IMR-90 (cell line): ENCODE measurements at regions not wholly inside any gene's neighbourhood (a gene's known extent, or its start where the extent isn't known, plus 50 kb on each side); places are given as distances from the start of the nearest gene placed in this dataset.

Source experiments
- ATAC-seq: fragments of 200-7000 bp; cut with Tn5 transposase; 2 replicates; pipeline ENCODE4 v1.9.1; 2020; ENCODE audit warnings: low read depth, mild to moderate bottlenecking, moderate library complexity
- BruUV-seq: library from RNA; stranded (reverse); fragments of 400-500 nt; replicated peaks from 2 replicates; lab custom pipeline; 2021; lab: Mats Ljungman, UMichigan
- CTCF ChIA-PET: fragments of 300-600 bp; formaldehyde crosslinking; extraction: SDS; loops from one replicate; lab custom pipeline; 2021; ENCODE audit warnings: antibody characterized with exemption; lab: Yijun Ruan, JAX
- POLR2A ChIA-PET: fragments of 300-600 bp; sonication (Branson Sonifier 250); formaldehyde crosslinking; loops from one replicate; lab custom pipeline; 2022; ENCODE audit warnings: antibody characterized with exemption; ENCODE audit not compliant: unreplicated experiment; lab: Charles Lee
- DNase-seq: peaks from one replicate; pipeline ENCODE4 v3.0.0; 2013
- H2AFZ ChIP-seq: replicated peaks from 2 replicates; pipeline ENCODE3; 2013; ENCODE audit warnings: low read length, mild to moderate bottlenecking; ENCODE audit not compliant: poor library complexity
- H2AK5ac ChIP-seq: 2 replicates; pipeline ENCODE4 v1.6.1; 2013; ENCODE audit warnings: low read depth, low read length, inconsistent platforms
- H2AK9ac ChIP-seq: replicated peaks from 2 replicates; pipeline ENCODE3; 2013; ENCODE audit warnings: mild to moderate bottlenecking, low read depth, low read length, moderate library complexity; ENCODE audit not compliant: poor library complexity
- H2BK120ac ChIP-seq: 2 replicates; pipeline ENCODE4 v1.6.1; 2013; ENCODE audit warnings: low read depth, low read length, inconsistent platforms
- H2BK15ac ChIP-seq: 3 replicates; pipeline ENCODE4 v1.6.1; 2013; ENCODE audit warnings: low read depth, low read length, inconsistent platforms
- H2BK20ac ChIP-seq: 2 replicates; pipeline ENCODE4 v1.6.1; 2013; ENCODE audit warnings: low read depth, mild to moderate bottlenecking, inconsistent platforms, low read length, moderate library complexity
- H2BK5ac ChIP-seq: 2 replicates; pipeline ENCODE4 v1.6.1; 2013; ENCODE audit warnings: mild to moderate bottlenecking, low read depth, low read length, inconsistent platforms; ENCODE audit not compliant: poor library complexity, severe bottlenecking
- H3K14ac ChIP-seq: replicated peaks from 2 replicates; pipeline ENCODE4 v1.6.1; 2013; ENCODE audit warnings: low read depth, low read length, inconsistent platforms
- H3K18ac ChIP-seq: 2 replicates; pipeline ENCODE4 v1.6.1; 2013; ENCODE audit warnings: low read depth, low read length, control low read depth
- H3K23ac ChIP-seq: 2 replicates; pipeline ENCODE4 v1.6.1; 2013; ENCODE audit warnings: low read depth, low read length, inconsistent platforms
- H3K27ac ChIP-seq: 2 replicates; pipeline ENCODE4 v1.5.1; 2013; ENCODE audit warnings: mild to moderate bottlenecking, control low read depth, low read length; ENCODE audit not compliant: insufficient read depth
- H3K27me3 ChIP-seq: 2 replicates; pipeline ENCODE4 v1.6.1; 2013; ENCODE audit warnings: low read length; ENCODE audit not compliant: control insufficient read depth, insufficient read depth
- H3K36me3 ChIP-seq: 2 replicates; pipeline ENCODE4 v1.6.1; 2013; ENCODE audit warnings: low read length, mixed read lengths; ENCODE audit not compliant: control insufficient read depth, insufficient read depth
- H3K4ac ChIP-seq: 2 replicates; pipeline ENCODE4 v1.6.1; 2013; ENCODE audit warnings: low read depth, low read length, inconsistent platforms
- H3K4me1 ChIP-seq: 2 replicates; pipeline ENCODE4 v1.6.1; 2013; ENCODE audit warnings: low read length, mixed read lengths; ENCODE audit not compliant: control insufficient read depth, insufficient read depth
- H3K4me2 ChIP-seq: 2 replicates; pipeline ENCODE4 v1.6.1; 2013; ENCODE audit warnings: low read depth, mild to moderate bottlenecking, control low read depth, low read length, moderate library complexity
- H3K4me3 ChIP-seq: 2 replicates; pipeline ENCODE4 v1.5.1; 2013; ENCODE audit warnings: low read depth, mild to moderate bottlenecking, control low read depth, low read length, moderate library complexity; ENCODE audit not compliant: insufficient read depth
- H3K56ac ChIP-seq: 2 replicates; pipeline ENCODE4 v1.6.1; 2013; ENCODE audit warnings: low read length, inconsistent platforms; ENCODE audit not compliant: insufficient read depth; ENCODE audit errors: extremely low read depth
- H3K79me1 ChIP-seq, 2 experiments: 2 replicates each; pipeline ENCODE4 v1.6.1; 2013; ENCODE audit warnings: low read length in 2 of 2, inconsistent platforms in 1 of 2, low read depth in 1 of 2
- H3K9ac ChIP-seq: 2 replicates; pipeline ENCODE4 v1.6.1; 2013; ENCODE audit warnings: low read depth, low read length, control low read depth
- H3K9me1 ChIP-seq: 2 replicates; pipeline ENCODE4 v1.6.1; 2013; ENCODE audit warnings: low read length, inconsistent platforms; ENCODE audit not compliant: insufficient read depth
- H3K9me3 ChIP-seq: 2 replicates; pipeline ENCODE4 v1.6.1; 2013; ENCODE audit warnings: low read length; ENCODE audit not compliant: control insufficient read depth, insufficient read depth
- H4K20me1 ChIP-seq: 2 replicates; pipeline ENCODE4 v1.6.1; 2013; ENCODE audit warnings: low read length, inconsistent platforms; ENCODE audit not compliant: insufficient read depth
- H4K5ac ChIP-seq: 2 replicates; pipeline ENCODE4 v1.6.1; 2013; ENCODE audit warnings: mild to moderate bottlenecking, low read depth, low read length, control low read depth
- H4K8ac ChIP-seq, 2 experiments: 2 replicates each; pipeline ENCODE4 v1.6.1; 2013; ENCODE audit warnings: low read depth in 2 of 2, low read length in 2 of 2, control low read depth in 1 of 2, inconsistent platforms in 1 of 2
- H4K91ac ChIP-seq: 2 replicates; pipeline ENCODE4 v1.6.1; 2013; ENCODE audit warnings: low read depth, low read length, inconsistent platforms; ENCODE audit not compliant: insufficient read depth
- BHLHE40 ChIP-seq: fragments of 150-350 bp; IDR thresholded peaks from 2 replicates; pipeline ENCODE4 v1.6.1; 2016; ENCODE audit warnings: mild to moderate bottlenecking, low read depth, low read length
- MAZ ChIP-seq: IDR thresholded peaks from 2 replicates; pipeline ENCODE4 v1.6.1; 2012; ENCODE audit warnings: low read depth, mild to moderate bottlenecking, low read length, improper control_type of control experiment, moderate library complexity, borderline replicate concordance
- WGBS, 2 experiments: methylation state at CpG; one replicate each; pipeline versions ENCODE4 v1.1.5 to v1.1.7; 2013; ENCODE audit warnings: missing lambda C conversion rate in 2 of 2; ENCODE audit not compliant: insufficient read length in 1 of 2; ENCODE audit errors: extremely low coverage in 2 of 2; 5-methylcytosine and 5-hydroxymethylcytosine counted together
- dilution Hi-C: fragments of 300-500 bp; cut with HindIII; formaldehyde crosslinking; loops from one replicate; pipeline ENCODE4 v1.14.3; 2018; ENCODE audit warnings: low sequenced_read_pairs; ENCODE audit not compliant: unreplicated experiment
- in situ Hi-C: fragments of 300-500 bp; cut with MboI; formaldehyde crosslinking; loops from 3 replicates; pipeline ENCODE4 v1.14.3; 2019; ENCODE audit warnings: low sequenced_read_pairs, inconsistent platforms, mixed read lengths
- intact Hi-C: fragments of 100-400 bp; cut with micrococcal nuclease; formaldehyde crosslinking; loops from 2 replicates; pipeline ENCODE4 v1.10.0; 2022

DNA sequence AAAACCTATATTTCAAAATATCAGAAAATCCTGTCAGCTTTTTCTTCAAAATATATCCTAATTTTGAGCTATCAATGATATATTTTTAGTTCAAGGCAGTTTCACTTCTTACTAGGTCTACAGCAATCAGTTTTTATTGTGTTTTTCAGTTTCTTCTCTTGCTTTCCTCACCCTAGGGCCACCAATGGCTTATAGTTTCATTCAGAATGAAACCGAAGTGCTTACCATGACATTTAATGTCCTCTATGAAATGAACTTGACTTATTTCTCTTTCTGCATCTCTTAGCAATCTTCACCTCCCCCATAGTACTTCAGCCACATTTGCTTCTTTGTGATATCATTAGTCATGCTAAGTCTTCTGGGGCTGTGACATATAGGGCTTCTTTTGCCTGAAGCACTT lies 100.3 kb downstream of the ARL5B start:
- ATAC-seq (no peak), DNase-seq (no peak)
- Histone ChIP-seq H3K36me3 (no peaks in the 10 kb centered on the region), H2BK20ac (no peak overlapping the region), H2BK5ac (no peak overlapping the region), H2BK120ac (no peak overlapping the region), H2BK15ac (no peak overlapping the region), H4K8ac (no peak overlapping the region), H3K9me1 (no peaks in the 10 kb centered on the region), H3K56ac (no peak overlapping the region), H3K9ac (no peak overlapping the region), H2AFZ (no peak overlapping the region), H3K18ac (no peak overlapping the region), H3K4me1 (no peaks in the 10 kb centered on the region), H4K91ac (no peak overlapping the region), H3K14ac (no peak overlapping the region), H3K23ac (no peak overlapping the region), H4K5ac (no peak overlapping the region), H4K20me1 (no peaks in the 10 kb centered on the region), H3K4me2 (no peak overlapping the region), H2AK5ac (no peak overlapping the region), H2AK9ac (no peak overlapping the region), H3K4me3 (no peak overlapping the region), H3K27me3 (no peaks in the 10 kb centered on the region; the same call in 1 of the 2 replicates), H3K4ac (no peak overlapping the region), H3K9me3 (no peaks in the 10 kb centered on the region), H3K79me1 (no peaks in the 10 kb centered on the region), H3K27ac (no peak overlapping the region)
- dilution Hi-C loops (no loop called here), intact Hi-C loops (no loop called here), in situ Hi-C loops (no loop called here)
- POLR2A ChIA-PET, result no interaction called here
- TF ChIP-seq MAZ (no peak), BHLHE40 (no peak)
- CTCF ChIA-PET, result no interaction called here
- 43% methylated on average over 1 of the region's 1 CpG; no CpG with 5 or more reads in 1 of the 2 experiments for WGBS, 2 experiments
- BruUV-seq, result no TSS peak
